ENCODE measurements at regions not wholly inside any gene's neighbourhood (a gene's known extent, or its start where the extent isn't known, plus 50 kb on each side); places are given as distances from the start of the nearest gene placed in this dataset.
"Not testable (repeated sequence)": the region's sequence is repeated elsewhere in the genome, so short reads cannot be mapped to it uniquely, and the experiment has no call there.

DNA sequence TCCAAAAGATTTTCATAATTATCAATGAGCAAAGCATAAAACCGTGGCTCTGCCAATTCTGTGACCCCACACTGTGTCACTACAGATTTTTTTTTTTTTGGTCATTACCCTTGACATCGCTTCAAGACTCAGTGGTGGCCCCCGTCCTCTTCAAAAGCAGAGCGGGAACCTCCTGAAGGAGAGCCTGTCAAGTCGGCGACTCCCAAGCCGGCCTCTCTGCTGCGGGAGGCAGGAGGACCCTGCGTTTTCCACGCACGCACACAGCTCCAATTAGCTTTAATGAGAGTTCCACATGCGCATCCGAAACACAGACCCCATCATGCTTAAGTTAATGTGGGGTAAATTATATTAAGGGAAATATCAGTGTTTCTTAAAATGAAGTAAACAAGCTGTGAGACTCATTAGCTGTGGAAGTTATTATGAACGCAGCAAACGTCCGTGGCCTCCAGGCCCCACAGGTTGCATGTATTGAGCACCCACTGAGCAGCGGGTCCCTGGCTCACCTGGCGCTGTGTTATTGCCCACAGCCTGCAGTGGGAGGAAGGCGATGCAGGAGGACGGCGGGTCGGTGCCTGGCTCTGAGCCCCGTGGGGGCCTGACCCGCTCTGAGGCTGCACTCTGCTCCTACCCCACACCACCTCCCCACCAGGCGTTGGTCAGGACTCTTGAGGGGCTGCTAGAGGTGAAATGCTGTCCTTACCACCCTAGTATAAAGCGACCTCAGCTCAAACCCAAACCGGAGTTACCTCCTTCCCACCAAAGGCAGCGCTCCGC, 181.0 kb upstream of the SALL3 start:
- WGBS, 2 donors, result 89% methylated on average over 29 of the region's 29 CpGs
- no peak for TF ChIP-seq CTCF (IDR thresholded peaks at IDR 0.05)
- no peak for TF ChIP-seq EP300 (IDR thresholded peaks at IDR 0.05)
- no peak for TF ChIP-seq POLR2AphosphoS5 (IDR thresholded peaks at IDR 0.05)
- no peak for TF ChIP-seq POLR2A (IDR thresholded peaks at IDR 0.05)
- peak; percentile 50 for DNase-seq

GRCh38 chr18:78799382-78800089, 180.1 kb upstream of the SALL3 start:
- intact Hi-C loops (cut with DNase I), result no loop called here
- H3K36me3 ChIP-seq, result no peaks in the 10 kb centered on the region
- DNase-seq, result peak; percentile 53

More for the DNA sequence above, 181.0 kb upstream of the SALL3 start:
- no peak overlapping the region for H3K27ac ChIP-seq
- H3K4me1 ChIP-seq, result no peaks in the 10 kb centered on the region
- H3K9me3 ChIP-seq, result no peaks in the 10 kb centered on the region
- H3K36me3 ChIP-seq, result no peaks in the 10 kb centered on the region
- intact Hi-C loops (cut with DNase I), result no loop called here
- H3K4me3 ChIP-seq, result no peak overlapping the region
- no peaks in the 10 kb centered on the region for H3K27me3 ChIP-seq

DNA sequence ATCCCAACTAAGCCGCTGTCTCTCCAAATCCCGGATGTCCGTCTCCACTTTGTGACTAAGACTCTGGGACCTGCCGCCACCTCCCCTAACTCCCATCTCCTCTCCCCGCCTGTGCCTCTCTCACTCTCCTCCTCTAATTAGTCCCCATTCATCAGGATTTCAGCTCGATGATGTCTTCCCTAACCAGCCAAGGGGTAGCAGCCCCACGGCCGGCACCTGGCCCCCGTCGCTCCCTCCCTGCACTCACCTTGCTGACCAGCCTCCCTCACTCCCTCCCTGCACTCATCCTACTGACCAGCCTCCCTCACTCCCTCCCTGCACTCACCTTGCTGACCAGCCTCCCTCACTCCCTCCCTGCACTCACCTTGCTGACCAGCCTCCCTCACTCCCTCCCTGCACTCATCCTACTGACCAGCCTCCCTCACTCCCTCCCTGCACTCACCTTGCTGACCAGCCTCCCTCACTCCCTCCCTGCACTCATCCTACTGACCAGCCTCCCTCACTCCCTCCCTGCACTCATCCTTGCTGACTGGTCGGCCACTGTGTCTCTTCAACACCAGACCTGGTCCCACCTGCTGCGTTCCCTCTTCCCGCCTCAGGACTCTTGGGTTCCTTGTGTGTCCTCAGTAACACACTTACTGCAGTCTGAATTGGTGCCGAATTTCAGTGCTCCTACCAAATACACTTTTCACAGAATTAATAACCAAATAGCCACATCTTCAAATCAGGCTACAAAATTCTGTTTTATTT, 179.3 kb upstream of the SALL3 start:
- DNase-seq; H3K27ac ChIP-seq; intact Hi-C loops (cut with DNase I); H3K27me3 ChIP-seq; H3K9me3 ChIP-seq; H3K4me1 ChIP-seq; H3K36me3 ChIP-seq; H3K4me3 ChIP-seq: not testable (repeated sequence)
- WGBS, 2 donors, result 82 to 85% methylated on average over 14 of the region's 14 CpGs

More at GRCh38 chr18:78799382-78800089, 180.1 kb upstream of the SALL3 start:
- 83 to 87% methylated on average over 29 of the region's 29 CpGs for WGBS, 2 donors
- TF ChIP-seq EP300 (IDR thresholded peaks at IDR 0.05), result no peak
- TF ChIP-seq CTCF (IDR thresholded peaks at IDR 0.05), result no peak
- TF ChIP-seq POLR2A (IDR thresholded peaks at IDR 0.05), result no peak
- TF ChIP-seq POLR2AphosphoS5 (IDR thresholded peaks at IDR 0.05), result no peak
- Histone ChIP-seq H3K4me1 (no peaks in the 10 kb centered on the region), H3K27me3 (no peaks in the 10 kb centered on the region), H3K27ac (no peak overlapping the region), H3K4me3 (no peak overlapping the region), H3K9me3 (no peaks in the 10 kb centered on the region)

GRCh38 chr18:78801011-78801410, 178.6 kb upstream of the SALL3 start:
- WGBS, 2 donors, result 91% methylated on average over 7 of the region's 7 CpGs
- TF ChIP-seq POLR2A (IDR thresholded peaks at IDR 0.05), result no peak
- TF ChIP-seq POLR2AphosphoS5 (IDR thresholded peaks at IDR 0.05), result no peak
- TF ChIP-seq EP300 (IDR thresholded peaks at IDR 0.05), result no peak
- TF ChIP-seq CTCF (IDR thresholded peaks at IDR 0.05), result no peak
- Histone ChIP-seq H3K4me3 (no peak overlapping the region), H3K9me3 (no peaks in the 10 kb centered on the region), H3K4me1 (no peaks in the 10 kb centered on the region), H3K36me3 (no peaks in the 10 kb centered on the region), H3K27me3 (no peaks in the 10 kb centered on the region), H3K27ac (no peak overlapping the region)
- peak; percentile 51 for DNase-seq
- intact Hi-C loops (cut with DNase I), result no loop called here

- DNase-seq, result peak; percentile 48
Observed at GRCh38 chr18:78803104-78803503, 176.5 kb upstream of the SALL3 start.

More at GRCh38 chr18:78803104-78803503, 176.5 kb upstream of the SALL3 start:
- Histone ChIP-seq H3K4me3 (no peak overlapping the region), H3K27me3 (no peaks in the 10 kb centered on the region), H3K9me3 (no peaks in the 10 kb centered on the region), H3K36me3 (no peaks in the 10 kb centered on the region), H3K27ac (no peak overlapping the region), H3K4me1 (no peaks in the 10 kb centered on the region)
- intact Hi-C loops (cut with DNase I), result no loop called here
- 87 to 91% methylated on average over 9 of the region's 9 CpGs for WGBS, 2 donors
- TF ChIP-seq POLR2A (IDR thresholded peaks at IDR 0.05) (no peak), EP300 (IDR thresholded peaks at IDR 0.05) (no peak), POLR2AphosphoS5 (IDR thresholded peaks at IDR 0.05) (no peak), CTCF (IDR thresholded peaks at IDR 0.05) (no peak)

Measured in sigmoid colon (tissue), 6 donors.